ENCODE measurements at regions not wholly inside any gene's neighbourhood (a gene's known extent, or its start where the extent isn't known, plus 50 kb on each side); places are given as distances from the start of the nearest gene placed in this dataset.

DNA sequence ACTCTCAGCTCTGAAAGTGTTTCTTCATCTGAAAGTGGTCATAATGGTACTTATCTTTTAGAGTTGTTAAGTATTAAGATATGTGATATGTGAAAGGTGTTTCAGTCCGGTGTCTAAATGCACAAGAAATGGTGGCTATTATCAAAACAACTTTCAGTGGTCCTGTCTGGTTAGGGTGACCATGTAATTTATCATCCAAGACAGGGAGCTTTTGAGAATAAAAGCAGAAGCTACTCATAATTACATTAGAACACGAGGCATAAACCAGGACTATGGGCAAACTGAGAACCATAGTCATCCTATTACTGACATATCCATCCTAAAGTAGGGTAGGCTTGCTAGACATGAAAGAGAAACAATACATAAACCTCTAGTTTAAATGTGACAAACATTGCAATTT, 418.1 kb upstream of the SEMA6A start:
- in situ Hi-C loops (cut with MboI; ENCODE audit: low sequenced_read_pairs), result no loop called here
- no peak for DNase-seq (ENCODE audit: low spot score in 2 of 2)

DNA sequence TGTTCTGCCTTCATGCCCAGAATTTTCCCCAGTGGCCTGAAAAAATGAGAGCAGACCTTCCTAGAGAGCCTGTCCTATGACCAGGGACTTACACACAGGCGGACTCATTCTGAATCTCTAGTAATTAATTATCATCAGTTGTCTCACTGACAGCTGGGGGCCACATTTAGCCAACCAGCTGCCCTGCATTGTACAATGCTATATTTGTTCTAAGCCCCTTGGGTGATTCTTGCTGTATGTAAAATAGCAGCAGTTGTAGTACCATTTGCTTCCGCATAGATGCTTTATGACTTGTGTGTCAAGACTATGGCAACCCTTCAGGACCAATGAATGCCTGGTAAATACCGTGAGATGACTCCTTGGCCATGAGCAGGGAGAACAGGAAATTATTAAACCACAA, 415.4 kb upstream of the SEMA6A start:
- Histone ChIP-seq H3K4me3 (no peak overlapping the region), H3K27me3 (ENCODE audit: low read depth) (no peaks in the 10 kb centered on the region), H3K4me1 (peaks cover 9% of the 10 kb centered on the region), H3K36me3 (replicated peaks) (no peaks in the 10 kb centered on the region), H3K9me3 (no peaks in the 10 kb centered on the region)
- in situ Hi-C loops (cut with MboI; ENCODE audit: low sequenced_read_pairs), result no loop called here
- no peak for DNase-seq (ENCODE audit: low spot score in 2 of 2)

More for the DNA sequence above, 418.1 kb upstream of the SEMA6A start:
- H3K9me3 ChIP-seq, result no peaks in the 10 kb centered on the region
- H3K36me3 ChIP-seq (replicated peaks), result no peaks in the 10 kb centered on the region
- H3K4me1 ChIP-seq, result peaks cover 9% of the 10 kb centered on the region
- no peaks in the 10 kb centered on the region for H3K27me3 ChIP-seq (ENCODE audit: low read depth)
- H3K4me3 ChIP-seq, result no peak overlapping the region

DNA sequence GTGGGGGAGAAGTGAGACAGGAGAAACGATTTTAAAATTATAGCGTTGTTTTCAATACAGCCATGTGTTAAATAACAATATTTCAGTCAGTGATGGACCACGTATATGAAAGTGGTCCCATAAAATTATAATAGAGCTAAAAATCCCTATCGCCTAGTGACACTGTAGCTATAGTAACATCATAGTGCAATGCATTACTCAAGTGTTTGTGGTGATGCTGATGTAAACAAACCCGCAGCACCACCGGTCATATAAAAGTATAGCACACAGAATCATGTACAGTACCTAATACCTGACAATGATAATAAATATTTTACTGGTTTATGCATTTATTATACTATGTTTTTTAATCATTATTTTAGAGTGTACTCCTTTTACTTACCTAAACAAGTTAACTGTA, 407.4 kb upstream of the SEMA6A start:
- Histone ChIP-seq H3K27me3 (ENCODE audit: low read depth) (no peaks in the 10 kb centered on the region), H3K4me3 (no peak overlapping the region)
- in situ Hi-C loops (cut with MboI; ENCODE audit: low sequenced_read_pairs), result no loop called here

DNA sequence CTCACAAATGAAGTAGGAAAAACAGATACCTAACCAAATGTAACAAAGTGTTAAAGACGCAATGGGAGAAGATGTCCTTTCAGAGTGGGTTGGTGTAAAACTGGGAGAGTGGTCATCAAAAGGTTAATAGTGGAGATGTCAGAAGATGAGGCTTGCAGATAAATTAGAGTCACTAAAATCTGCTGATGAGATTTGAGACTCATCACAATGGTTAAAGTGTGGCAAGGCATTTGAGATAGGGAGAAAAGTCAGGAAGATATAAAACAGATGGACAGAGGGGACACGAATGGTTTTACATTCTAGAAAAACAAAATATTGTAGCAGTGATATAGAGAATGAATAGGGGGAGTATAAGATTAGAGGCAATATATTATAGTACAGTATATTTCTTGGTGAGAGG, 406.0 kb upstream of the SEMA6A start:
- Histone ChIP-seq H3K27me3 (ENCODE audit: low read depth) (no peaks in the 10 kb centered on the region), H3K36me3 (replicated peaks) (no peaks in the 10 kb centered on the region), H3K9me3 (no peaks in the 10 kb centered on the region), H3K4me1 (no peaks in the 10 kb centered on the region), H3K4me3 (no peak overlapping the region)
- in situ Hi-C loops (cut with MboI; ENCODE audit: low sequenced_read_pairs), result no loop called here
- DNase-seq (ENCODE audit: low spot score in 2 of 2), result no peak

More for the DNA sequence above, 407.4 kb upstream of the SEMA6A start:
- Histone ChIP-seq H3K9me3 (no peaks in the 10 kb centered on the region), H3K36me3 (replicated peaks) (no peaks in the 10 kb centered on the region), H3K4me1 (no peaks in the 10 kb centered on the region)
- DNase-seq (ENCODE audit: low spot score in 2 of 2), result no peak

DNA sequence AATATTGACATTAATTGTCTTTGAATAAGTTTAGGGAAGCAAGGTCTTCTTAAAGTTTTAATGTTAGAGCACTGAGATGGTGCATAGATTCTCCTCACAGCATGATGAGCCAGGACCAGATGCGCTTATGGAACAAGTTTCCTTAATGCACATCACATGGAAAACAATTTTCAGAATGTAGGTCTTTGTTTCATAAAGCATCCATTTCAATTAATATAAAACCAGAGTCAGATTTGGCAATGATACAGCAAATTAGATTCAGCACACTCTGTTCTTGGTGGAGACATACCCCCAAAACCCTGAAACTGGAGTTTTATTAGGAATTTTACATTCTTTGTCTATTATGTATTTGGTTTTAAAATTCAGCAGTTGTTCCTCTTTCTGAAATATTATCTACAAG, 402.1 kb upstream of the SEMA6A start:
- in situ Hi-C loops (cut with MboI; ENCODE audit: low sequenced_read_pairs), result no loop called here
- H3K4me1 ChIP-seq, result no peaks in the 10 kb centered on the region
- H3K27me3 ChIP-seq (ENCODE audit: low read depth), result no peaks in the 10 kb centered on the region
- no peaks in the 10 kb centered on the region for H3K36me3 ChIP-seq (replicated peaks)
- H3K9me3 ChIP-seq, result no peaks in the 10 kb centered on the region
- DNase-seq (ENCODE audit: low spot score in 2 of 2), result no peak
- H3K4me3 ChIP-seq, result no peak overlapping the region

DNA sequence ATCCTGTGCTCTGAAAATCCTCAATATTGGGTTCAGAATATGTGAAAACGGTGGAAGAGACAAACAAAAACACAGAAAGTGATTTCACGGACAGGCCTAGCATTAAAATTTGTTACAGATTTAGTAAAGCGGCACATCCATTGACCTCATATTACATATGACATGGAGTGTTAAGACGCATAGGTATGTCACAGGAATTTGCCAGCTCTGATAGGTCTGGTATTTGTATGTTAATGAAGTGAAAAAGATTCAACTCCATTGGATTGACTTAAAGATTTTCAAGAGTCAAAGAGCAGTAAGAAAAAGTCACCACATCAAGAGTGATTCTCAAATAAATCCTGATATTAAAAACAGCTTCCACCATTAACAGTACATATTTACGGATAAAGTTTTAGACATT, 396.5 kb upstream of the SEMA6A start:
- in situ Hi-C loops (cut with MboI; ENCODE audit: low sequenced_read_pairs), result no loop called here
- Histone ChIP-seq H3K9me3 (no peaks in the 10 kb centered on the region), H3K27me3 (ENCODE audit: low read depth) (no peaks in the 10 kb centered on the region), H3K4me1 (peaks cover 3% of the 10 kb centered on the region; the same call in 1 of the 2 replicates), H3K4me3 (no peak overlapping the region), H3K36me3 (replicated peaks) (no peaks in the 10 kb centered on the region)
- DNase-seq (ENCODE audit: low spot score in 2 of 2), result no peak

DNA sequence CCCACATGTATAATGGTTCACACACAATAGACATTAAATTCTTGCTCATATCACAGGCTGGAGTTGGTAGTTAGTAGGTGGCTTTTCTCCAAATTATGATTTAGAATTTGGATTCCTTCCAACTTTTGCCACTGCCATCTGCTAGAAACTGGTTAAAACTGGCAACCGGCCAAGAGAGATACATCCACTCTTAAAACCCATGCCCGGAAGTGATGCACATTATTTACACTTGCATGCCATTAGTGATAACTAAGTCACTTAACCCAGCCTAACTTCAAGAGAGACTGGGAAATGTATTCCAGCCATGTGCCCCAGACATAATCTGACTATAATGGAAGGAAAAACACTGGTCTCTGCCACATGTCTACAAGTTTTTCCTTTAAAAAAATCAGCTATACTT, 395.7 kb upstream of the SEMA6A start:
- no peaks in the 10 kb centered on the region for H3K27me3 ChIP-seq (ENCODE audit: low read depth)
- H3K4me3 ChIP-seq, result no peak overlapping the region
- no peaks in the 10 kb centered on the region for H3K9me3 ChIP-seq
- H3K4me1 ChIP-seq, result peaks cover 3% of the 10 kb centered on the region; the same call in 1 of the 2 replicates
- in situ Hi-C loops (cut with MboI; ENCODE audit: low sequenced_read_pairs), result no loop called here
- H3K36me3 ChIP-seq (replicated peaks), result no peaks in the 10 kb centered on the region
- DNase-seq (ENCODE audit: low spot score in 2 of 2), result no peak

DNA sequence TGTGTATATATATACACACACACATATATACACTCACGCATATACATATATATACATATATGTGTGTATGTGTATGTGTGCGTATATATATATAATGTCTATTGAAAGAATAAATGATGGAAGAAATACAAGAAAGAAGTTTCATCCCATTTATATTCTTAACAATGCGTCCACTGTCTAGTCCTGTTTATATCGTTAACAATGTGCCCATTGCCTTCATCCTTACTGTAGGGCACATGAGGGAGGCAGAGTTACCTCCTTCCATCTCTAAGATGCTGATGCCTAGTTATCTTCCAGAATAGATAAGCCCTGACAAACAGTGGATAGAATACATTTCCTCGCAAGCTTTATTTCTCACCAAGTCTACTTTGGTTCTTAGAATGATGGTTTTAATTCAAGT, 389.8 kb upstream of the SEMA6A start:
- no peak for DNase-seq (ENCODE audit: low spot score in 2 of 2)
- H3K27me3 ChIP-seq (ENCODE audit: low read depth), result no peaks in the 10 kb centered on the region
- H3K4me3 ChIP-seq, result no peak overlapping the region
- peaks cover 5% of the 10 kb centered on the region; the same call in 1 of the 2 replicates for H3K4me1 ChIP-seq
- H3K36me3 ChIP-seq (replicated peaks), result no peaks in the 10 kb centered on the region
- in situ Hi-C loops (cut with MboI; ENCODE audit: low sequenced_read_pairs), result no loop called here
- H3K9me3 ChIP-seq, result no peaks in the 10 kb centered on the region

DNA sequence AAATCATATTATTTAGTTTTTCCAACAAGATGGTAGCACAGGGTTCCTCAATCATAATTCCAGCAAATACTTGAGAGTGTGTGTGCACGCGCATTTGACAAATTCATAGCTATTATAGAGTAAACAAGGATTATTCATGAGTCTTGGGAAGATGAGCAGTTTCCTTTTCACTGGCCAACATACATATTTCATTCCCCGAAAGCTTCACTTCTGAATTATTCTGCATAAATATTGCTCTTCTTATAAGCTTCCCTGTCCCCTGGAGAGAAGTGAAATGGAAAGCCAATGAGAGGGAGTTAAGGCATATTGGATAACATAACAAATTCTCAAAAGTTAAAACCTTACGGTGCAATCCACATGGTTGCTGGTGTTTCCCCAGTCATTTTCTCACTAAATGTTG, 386.4 kb upstream of the SEMA6A start:
- H3K36me3 ChIP-seq (replicated peaks), result no peaks in the 10 kb centered on the region
- H3K27me3 ChIP-seq (ENCODE audit: low read depth), result no peaks in the 10 kb centered on the region
- DNase-seq (ENCODE audit: low spot score in 2 of 2), result no peak
- in situ Hi-C loops (cut with MboI; ENCODE audit: low sequenced_read_pairs), result no loop called here
- H3K4me3 ChIP-seq, result no peak overlapping the region
- H3K4me1 ChIP-seq, result peaks cover 5% of the 10 kb centered on the region; the same call in 1 of the 2 replicates
- H3K9me3 ChIP-seq, result no peaks in the 10 kb centered on the region

DNA sequence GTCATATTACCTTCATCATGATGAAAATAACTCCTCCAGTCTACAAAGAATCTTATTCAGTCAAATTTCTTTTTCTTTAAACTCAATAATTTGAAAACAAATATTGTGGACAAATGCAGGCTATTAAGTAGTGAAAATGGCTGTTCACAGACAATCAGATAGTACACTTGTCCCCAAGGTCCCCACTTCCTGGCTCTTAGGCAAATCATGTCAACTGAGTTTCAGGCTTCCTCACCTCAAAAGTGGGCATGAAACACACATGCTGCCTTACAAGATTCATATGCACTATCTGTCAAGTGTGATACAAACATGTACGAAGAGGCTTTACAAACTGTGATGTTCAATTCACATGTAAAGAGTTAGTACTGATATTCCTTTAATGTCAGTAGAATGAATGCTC, 385.2 kb upstream of the SEMA6A start:
- in situ Hi-C loops (cut with MboI; ENCODE audit: low sequenced_read_pairs), result no loop called here
- Histone ChIP-seq H3K27me3 (ENCODE audit: low read depth) (no peaks in the 10 kb centered on the region), H3K36me3 (replicated peaks) (no peaks in the 10 kb centered on the region), H3K4me3 (no peak overlapping the region), H3K4me1 (peaks cover 5% of the 10 kb centered on the region; the same call in 1 of the 2 replicates), H3K9me3 (no peaks in the 10 kb centered on the region)
- DNase-seq (ENCODE audit: low spot score in 2 of 2), result no peak

DNA sequence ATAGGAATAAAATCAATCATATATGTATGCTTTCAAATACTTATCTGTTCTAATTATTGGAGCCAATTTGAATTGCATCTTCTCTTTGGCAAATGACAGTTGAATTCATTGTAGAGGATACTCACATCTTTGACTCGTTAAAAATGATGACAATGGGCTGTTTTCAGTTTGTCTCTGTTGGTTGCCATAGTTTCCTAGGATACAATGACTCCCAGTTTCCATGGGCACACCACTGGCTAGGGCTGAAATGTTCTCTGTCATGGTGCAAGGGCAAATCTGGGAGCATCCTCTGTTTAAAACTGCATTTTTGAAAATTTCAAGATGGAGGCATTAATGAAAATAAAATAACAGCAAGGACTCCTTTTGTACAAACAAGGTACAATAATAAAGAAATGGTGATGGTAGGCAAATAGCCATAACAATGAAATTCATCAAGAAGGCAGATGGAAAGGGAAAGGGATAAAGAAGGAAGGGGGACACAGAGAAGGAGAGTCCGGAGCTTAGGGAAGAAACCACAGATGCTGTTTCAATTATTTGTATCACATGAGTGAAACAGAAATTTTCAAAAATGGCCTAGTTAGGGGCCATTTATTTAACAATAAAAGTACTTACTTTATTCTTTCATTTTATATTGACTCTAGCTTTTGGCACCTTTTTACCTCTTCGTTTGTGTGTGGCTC, 378.8 kb upstream of the SEMA6A start:
- Histone ChIP-seq H3K9me3 (no peaks in the 10 kb centered on the region), H3K4me3 (no peak overlapping the region), H3K36me3 (replicated peaks) (no peaks in the 10 kb centered on the region), H3K27me3 (ENCODE audit: low read depth) (no peaks in the 10 kb centered on the region), H3K4me1 (peaks cover 6% of the 10 kb centered on the region)
- DNase-seq (ENCODE audit: low spot score in 2 of 2), result peak in 1 of 2 experiments; percentile 40
- in situ Hi-C loops (cut with MboI; ENCODE audit: low sequenced_read_pairs), result no loop called here

DNA sequence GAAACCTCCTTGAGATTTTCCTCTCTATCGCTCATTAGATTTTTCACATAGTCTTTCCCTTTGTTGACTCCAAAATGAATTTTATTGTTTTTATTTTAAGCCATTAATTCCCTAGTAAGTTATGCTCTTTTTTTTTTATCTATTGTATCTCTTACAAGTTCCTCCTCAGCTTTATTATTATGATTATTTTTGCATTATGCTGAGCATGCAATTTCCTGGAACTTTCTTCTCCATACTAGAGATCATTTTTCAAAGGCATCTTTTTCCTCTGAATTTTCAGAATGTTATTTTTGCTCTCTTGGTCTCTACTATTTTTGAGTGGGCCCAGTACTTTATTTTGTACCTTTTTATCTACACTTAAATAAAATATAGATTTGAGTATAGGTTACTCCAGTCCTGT, 376.6 kb upstream of the SEMA6A start:
- no peaks in the 10 kb centered on the region for H3K27me3 ChIP-seq (ENCODE audit: low read depth)
- in situ Hi-C loops (cut with MboI; ENCODE audit: low sequenced_read_pairs), result no loop called here
- peaks cover 11% of the 10 kb centered on the region for H3K4me1 ChIP-seq
- no peak overlapping the region for H3K4me3 ChIP-seq
- DNase-seq (ENCODE audit: low spot score in 2 of 2), result no peak
- no peaks in the 10 kb centered on the region for H3K9me3 ChIP-seq
- no peaks in the 10 kb centered on the region for H3K36me3 ChIP-seq (replicated peaks)

DNA sequence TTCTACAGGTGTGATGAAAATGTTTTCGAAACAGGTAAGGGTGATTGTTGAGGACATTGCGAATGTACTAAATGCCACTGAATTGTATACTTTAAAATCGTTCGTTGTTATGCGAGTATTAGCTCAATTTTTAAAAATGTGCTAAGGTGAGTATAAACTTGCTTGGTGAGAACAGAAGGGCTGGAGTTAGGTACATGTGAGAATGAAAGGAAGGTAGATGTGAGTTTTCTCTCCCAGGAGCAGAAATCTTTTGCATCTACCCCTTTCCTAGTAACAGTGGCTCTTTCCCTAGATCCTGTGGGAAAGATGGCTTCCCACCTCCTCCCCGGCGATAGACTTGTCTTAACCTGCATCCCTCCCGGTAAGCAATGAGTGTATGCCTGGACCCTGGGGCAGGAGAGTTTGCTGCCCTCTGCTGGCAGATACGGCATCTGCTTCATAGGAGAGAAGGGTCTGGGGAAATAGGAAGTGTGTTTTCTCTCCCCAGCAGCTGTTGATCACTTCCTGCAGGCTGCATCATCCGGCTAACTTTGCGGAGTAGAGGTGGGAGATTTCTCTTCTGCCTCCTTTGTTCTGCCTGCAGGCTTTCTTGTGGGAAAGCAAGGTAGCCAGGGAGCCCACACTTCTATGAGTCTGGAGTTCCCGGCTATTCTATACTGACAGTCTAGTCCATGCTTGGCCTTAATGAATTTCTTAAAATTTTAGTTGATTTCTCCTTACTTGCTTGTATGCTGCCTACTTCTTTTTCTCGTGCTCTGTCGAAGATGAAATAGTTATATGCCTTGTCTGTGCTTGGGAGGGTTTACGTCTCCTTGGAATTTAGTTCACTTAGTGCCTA, 373.3 kb upstream of the SEMA6A start:
- Histone ChIP-seq H3K36me3 (replicated peaks) (no peaks in the 10 kb centered on the region), H3K9me3 (no peaks in the 10 kb centered on the region), H3K4me3 (no peak overlapping the region), H3K27me3 (ENCODE audit: low read depth) (no peaks in the 10 kb centered on the region), H3K4me1 (peaks cover 16% of the 10 kb centered on the region)
- in situ Hi-C loops (cut with MboI; ENCODE audit: low sequenced_read_pairs), result loop anchor here (10.0 kb wide), 1 partner anchor 373 kb away; the partner anchor contains the start of gene SEMA6A
- DNase-seq (ENCODE audit: low spot score in 2 of 2), result peak; percentile 82 to 88
